ENCODE measurements at regions not wholly inside any gene's neighbourhood (a gene's known extent, or its start where the extent isn't known, plus 50 kb on each side); places are given as distances from the start of the nearest gene placed in this dataset.

GRCh38 chr4:54367059-54367458, 138.0 kb downstream of the PDGFRA start:
- TF ChIP-seq POLR2A (IDR thresholded peaks at IDR 0.05; ENCODE audit: low read depth) (no peak), EP300 (IDR thresholded peaks at IDR 0.05) (no peak), CTCF (IDR thresholded peaks at IDR 0.05) (no peak), POLR2AphosphoS5 (IDR thresholded peaks at IDR 0.05) (no peak)
